HepG2 (cell line): ENCODE measurements at regions not wholly inside any gene's neighbourhood (a gene's known extent, or its start where the extent isn't known, plus 50 kb on each side); places are given as distances from the start of the nearest gene placed in this dataset.
A peak's percentile ranks its signal among the peaks of the same experiment; 100 is the strongest.
"Not testable (repeated sequence)": the region's sequence is repeated elsewhere in the genome, so short reads cannot be mapped to it uniquely, and the experiment has no call there.

Source experiments
- ATAC-seq: fragments of 200-7000 bp; cut with Tn5 transposase; 3 replicates; pipeline ENCODE4 v1.9.1; 2020; ENCODE audit warnings: mild to moderate bottlenecking, moderate library complexity
- BruUV-seq: library from RNA; stranded (reverse); fragments of 400-500 nt; replicated peaks from 2 replicates; lab custom pipeline; 2021; lab: Mats Ljungman, UMichigan
- CTCF ChIA-PET: fragments of 300-600 bp; formaldehyde crosslinking; extraction: SDS; loops from one replicate; lab custom pipeline; 2021; ENCODE audit warnings: low total read pairs, inconsistent platforms, low intra/inter-chr PET ratio; lab: Yijun Ruan, JAX
- POLR2A ChIA-PET: fragments of 350-600 bp; sonication (Branson Sonifier 250); formaldehyde crosslinking; loops from one replicate; lab custom pipeline; 2020; ENCODE audit warnings: antibody characterized with exemption, inconsistent platforms; lab: Yijun Ruan, JAX
- DNase-seq: peaks from one replicate; pipeline ENCODE4 v3.0.0-alpha.2; 2015; ENCODE audit warnings: low spot score
- FAIRE-seq: peaks from 3 replicates; lab custom pipeline; 2011; peaks lifted over from hg19 to GRCh38; lab: Jason Lieb, UNC
- H2AFZ ChIP-seq: one replicate; pipeline ENCODE4 v1.6.1; 2011; ENCODE audit warnings: low read length, inconsistent platforms
- H3K27ac ChIP-seq: fragments of 300-600 bp; 3 replicates; pipeline ENCODE4 v1.8.0; 2011; ENCODE audit warnings: mixed run types, mild to moderate bottlenecking, mixed read lengths, low read length, inconsistent platforms; ENCODE audit not compliant: insufficient read depth; ENCODE audit errors: extremely low read length
- H3K27me3 ChIP-seq, 2 experiments: fragments of 200-600 bp in 1 of 2; 2 replicates in 1 of 2; 3 replicates in 1 of 2; pipeline versions ENCODE4 v1.6.0 to v1.8.0; 2011; ENCODE audit warnings: low read length in 2 of 2, mild to moderate bottlenecking in 2 of 2, moderate library complexity in 2 of 2, inconsistent platforms in 1 of 2; ENCODE audit not compliant: insufficient read depth in 2 of 2, control insufficient read depth in 1 of 2
- H3K36me3 ChIP-seq, 2 experiments: fragments of 200-600 bp in 1 of 2; replicated peaks in 1 of 2; 2 replicates in 1 of 2; 3 replicates in 1 of 2; pipeline versions ENCODE4 v1.5.1 to v1.8.0; 2011; ENCODE audit warnings: low read length in 2 of 2, inconsistent platforms in 1 of 2; ENCODE audit not compliant: insufficient read depth in 2 of 2, control insufficient read depth in 1 of 2
- H3K4me1 ChIP-seq: 2 replicates; pipeline ENCODE4 v1.5.1; 2012; ENCODE audit warnings: low read length, inconsistent platforms; ENCODE audit not compliant: insufficient read depth
- H3K4me2 ChIP-seq: 2 replicates; pipeline ENCODE4 v1.6.0; 2011; ENCODE audit warnings: low read depth, low read length, inconsistent platforms
- H3K4me3 ChIP-seq, 3 experiments: fragments of 200-600 bp in 1 of 3; sonication (generic), shearing (Covaris generic) in 1 of 3; replicated peaks in 1 of 3; 2 replicates each; pipeline ENCODE4 v1.5.1; 2011 to 2016; ENCODE audit warnings: low read length in 3 of 3, inconsistent platforms in 2 of 3, low read depth in 2 of 3, mild to moderate bottlenecking in 2 of 3, control low read depth in 1 of 3, mixed read lengths in 1 of 3; ENCODE audit not compliant: insufficient read depth in 1 of 3
- H3K79me2 ChIP-seq: one replicate; pipeline ENCODE4 v1.6.1; 2011; ENCODE audit warnings: low read length, inconsistent platforms; ENCODE audit not compliant: insufficient read depth
- H3K9ac ChIP-seq: 2 replicates; pipeline ENCODE4 v1.6.0; 2011; ENCODE audit warnings: mild to moderate bottlenecking, low read depth, low read length, inconsistent platforms; ENCODE audit not compliant: insufficient read depth
- H3K9me3 ChIP-seq: 2 replicates; pipeline ENCODE4 v1.5.1; 2012; ENCODE audit warnings: mild to moderate bottlenecking, low read length
- H4K20me1 ChIP-seq: 2 replicates; pipeline ENCODE4 v1.6.0; 2011; ENCODE audit warnings: inconsistent platforms, mild to moderate bottlenecking, low read length, moderate library complexity; ENCODE audit not compliant: insufficient read depth
- HDAC1 ChIP-seq: sonication (generic); formaldehyde crosslinking; IDR thresholded peaks from 2 replicates; pipeline ENCODE4 v1.5.1; 2020; ENCODE audit warnings: mild to moderate bottlenecking, missing genetic modification reagents
- MAFF ChIP-seq: IDR thresholded peaks from 2 replicates; pipeline ENCODE4 v1.6.1; 2011; ENCODE audit warnings: low read depth, low read length, improper control_type of control experiment
- MAFK ChIP-seq, 2 experiments: IDR thresholded peaks in 1 of 2; conservative IDR thresholded peaks in 1 of 2; 2 replicates each; pipeline ENCODE4 v1.6.1; 2011; ENCODE audit warnings: improper control_type of control experiment in 2 of 2, low read length in 2 of 2
- NFE2L2 ChIP-seq: fragments of 150-350 bp; IDR thresholded peaks from 2 replicates; pipeline ENCODE4 v1.6.1; 2014; ENCODE audit warnings: low read length
- RCOR2 ChIP-seq: IDR thresholded peaks from 2 replicates; pipeline ENCODE4 v1.6.1; 2016; ENCODE audit warnings: missing biosample characterization, missing genetic modification reagents
- SAFB2 ChIP-seq: sonication (generic); formaldehyde crosslinking; IDR thresholded peaks from 2 replicates; pipeline ENCODE4 v1.5.1; 2020; ENCODE audit warnings: missing genetic modification reagents, low read depth, mild to moderate bottlenecking, borderline replicate concordance
- ZSCAN22 ChIP-seq: sonication (generic); formaldehyde crosslinking; IDR thresholded peaks from 2 replicates; pipeline ENCODE4 v1.4.0; 2020; ENCODE audit warnings: mild to moderate bottlenecking, missing genetic modification reagents
- ZSCAN5A ChIP-seq: sonication (generic); formaldehyde crosslinking; IDR thresholded peaks from 2 replicates; pipeline ENCODE4 v1.8.0; 2022; ENCODE audit warnings: mild to moderate bottlenecking, missing genetic modification reagents, borderline replicate concordance
- WGBS: methylation state at CpG from one replicate; pipeline ENCODE4 v1.1.6; 2017; ENCODE audit warnings: low lambda C conversion rate; 5-methylcytosine and 5-hydroxymethylcytosine counted together
- in situ Hi-C: cut with HindIII; loops from 2 replicates; pipeline ENCODE4 v1.10.0; 2017; ENCODE audit warnings: low pct_unique_long_range_greater_than_20kb; ENCODE audit not compliant: extremely low pct_ligation_motif_present
- intact Hi-C: fragments of 100-400 bp; cut with micrococcal nuclease; formaldehyde crosslinking; loops from one replicate; pipeline ENCODE4 v1.10.0; 2022; ENCODE audit not compliant: unreplicated experiment

- H3K27me3 ChIP-seq, result no peaks in the 10 kb centered on the region; a peak in 1 of 5 replicates
- peaks cover 60% of the 10 kb centered on the region for H3K9me3 ChIP-seq
- 20% methylated on average over 1 of the region's 1 CpG for WGBS
- H3K4me2 ChIP-seq, result no peak overlapping the region
- no peak overlapping the region for H3K27ac ChIP-seq
- no TSS peak for BruUV-seq
- no peak overlapping the region for H2AFZ ChIP-seq
- in situ Hi-C loops (no loop called here), intact Hi-C loops (no loop called here)
- no peak for DNase-seq
- ATAC-seq, result no peak
- H3K4me3 ChIP-seq, result no peak overlapping the region
- no peak for FAIRE-seq
- H3K79me2 ChIP-seq, result no peaks in the 10 kb centered on the region
- no peaks in the 10 kb centered on the region for H3K36me3 ChIP-seq
- ChIA-PET CTCF (no interaction called here), POLR2A (no interaction called here)
- no peak overlapping the region for H3K9ac ChIP-seq
- no peaks in the 10 kb centered on the region for H3K4me1 ChIP-seq
- TF ChIP-seq ZSCAN22 (CRISPR knock-in tag) (no peak), ZSCAN5A (no peak), SAFB2 (CRISPR knock-in tag) (no peak), HDAC1 (no peak), NFE2L2 (no peak)
- no peaks in the 10 kb centered on the region for H4K20me1 ChIP-seq
These were observed 75.5 kb upstream of the RIMS1 start for GRCh38 chr6:71810880-71811279.

GRCh38 chr6:71822625-71823024 lies 63.7 kb upstream of the RIMS1 start:
- intact Hi-C loops (no loop called here), in situ Hi-C loops (no loop called here)
- no peak for DNase-seq
- 100% methylated on average over 2 of the region's 2 CpGs for WGBS
- Histone ChIP-seq H3K4me3 (no peak overlapping the region), H3K9ac (no peak overlapping the region), H3K4me2 (no peak overlapping the region), H3K27me3 (no peaks in the 10 kb centered on the region), H3K27ac (no peak overlapping the region), H3K4me1 (no peaks in the 10 kb centered on the region), H3K79me2 (no peaks in the 10 kb centered on the region), H4K20me1 (no peaks in the 10 kb centered on the region), H2AFZ (no peak overlapping the region), H3K36me3 (no peaks in the 10 kb centered on the region), H3K9me3 (peaks cover 8% of the 10 kb centered on the region; the same call in 1 of the 2 replicates)
- CTCF ChIA-PET, result no interaction called here
- BruUV-seq, result no TSS peak
- POLR2A ChIA-PET, result no interaction called here
- TF ChIP-seq MAFF (peak; percentile 98), MAFK (conservative IDR thresholded peaks at IDR 0.05 in 1 of 2, IDR thresholded peaks at IDR 0.05 in 1 of 2; ENCODE audit: low read length in 2 of 2) (peak; percentile 97 to 99), RCOR2 (CRISPR knock-in tag) (no peak)
- FAIRE-seq, result no peak
- no peak for ATAC-seq

- H2AFZ ChIP-seq, in situ Hi-C loops, POLR2A ChIA-PET, H3K36me3 ChIP-seq, H3K79me2 ChIP-seq, H3K27ac ChIP-seq, H3K4me2 ChIP-seq, H3K4me3 ChIP-seq, CTCF ChIA-PET, H4K20me1 ChIP-seq, H3K4me1 ChIP-seq, ATAC-seq, DNase-seq, H3K9me3 ChIP-seq, H3K27me3 ChIP-seq, intact Hi-C loops, FAIRE-seq, BruUV-seq, H3K9ac ChIP-seq: not testable (repeated sequence)
- 65% methylated on average over 21 of the region's 25 CpGs for WGBS
These were observed 54.1 kb upstream of the RIMS1 start for GRCh38 chr6:71832110-71832764.
